Astrocyte (in vitro differentiated cells and primary cell): ENCODE measurements at regions not wholly inside any gene's neighbourhood (a gene's known extent, or its start where the extent isn't known, plus 50 kb on each side); places are given as distances from the start of the nearest gene placed in this dataset.

Source experiments
- EZH2 ChIP-seq: IDR thresholded peaks from 2 replicates; pipeline ENCODE4 v1.6.1; 2012; ENCODE audit warnings: mild to moderate bottlenecking, low read length, inconsistent platforms; ENCODE audit not compliant: insufficient read depth
- TF ChIP-seq, protein P1 (sequence below): IDR thresholded peaks from 2 replicates; pipeline ENCODE4 v1.5.1; 2011; ENCODE audit warnings: low read depth, mild to moderate bottlenecking, inconsistent platforms, low read length, moderate library complexity; ENCODE audit not compliant: insufficient read depth

DNA sequence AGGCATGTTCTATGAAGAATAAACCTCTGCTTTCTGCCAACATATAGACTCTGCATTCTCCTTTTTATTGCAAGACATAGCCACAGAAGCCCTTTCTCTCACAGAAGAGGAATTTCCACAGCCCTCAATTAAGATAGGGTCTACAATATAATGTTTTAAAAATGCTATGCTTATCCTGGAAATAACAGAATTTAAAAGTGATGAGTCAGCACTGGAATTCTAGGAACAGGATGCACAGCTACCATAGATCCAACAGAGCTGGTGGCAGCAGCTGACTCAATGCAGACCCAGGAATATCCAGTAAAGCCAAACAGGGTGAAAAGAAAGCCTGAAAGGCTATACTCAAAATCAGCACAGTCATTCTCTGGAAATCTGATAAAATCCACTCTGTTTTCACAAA, 866.9 kb downstream of the TRIB2 start:
- TF ChIP-seq, protein P1, sequence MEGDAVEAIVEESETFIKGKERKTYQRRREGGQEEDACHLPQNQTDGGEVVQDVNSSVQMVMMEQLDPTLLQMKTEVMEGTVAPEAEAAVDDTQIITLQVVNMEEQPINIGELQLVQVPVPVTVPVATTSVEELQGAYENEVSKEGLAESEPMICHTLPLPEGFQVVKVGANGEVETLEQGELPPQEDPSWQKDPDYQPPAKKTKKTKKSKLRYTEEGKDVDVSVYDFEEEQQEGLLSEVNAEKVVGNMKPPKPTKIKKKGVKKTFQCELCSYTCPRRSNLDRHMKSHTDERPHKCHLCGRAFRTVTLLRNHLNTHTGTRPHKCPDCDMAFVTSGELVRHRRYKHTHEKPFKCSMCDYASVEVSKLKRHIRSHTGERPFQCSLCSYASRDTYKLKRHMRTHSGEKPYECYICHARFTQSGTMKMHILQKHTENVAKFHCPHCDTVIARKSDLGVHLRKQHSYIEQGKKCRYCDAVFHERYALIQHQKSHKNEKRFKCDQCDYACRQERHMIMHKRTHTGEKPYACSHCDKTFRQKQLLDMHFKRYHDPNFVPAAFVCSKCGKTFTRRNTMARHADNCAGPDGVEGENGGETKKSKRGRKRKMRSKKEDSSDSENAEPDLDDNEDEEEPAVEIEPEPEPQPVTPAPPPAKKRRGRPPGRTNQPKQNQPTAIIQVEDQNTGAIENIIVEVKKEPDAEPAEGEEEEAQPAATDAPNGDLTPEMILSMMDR, result no peak
- no peak for TF ChIP-seq EZH2
